Stimulated activated CD4-positive, alpha-beta T cell treated with anti-CD3 and anti-CD28 coated beads, Interleukin-4, amount 100 ng/mL, for 1 hour (primary cell): ENCODE measurements at regions not wholly inside any gene's neighbourhood (a gene's known extent, or its start where the extent isn't known, plus 50 kb on each side); places are given as distances from the start of the nearest gene placed in this dataset.
A peak's percentile ranks its signal among the peaks of the same experiment; 100 is the strongest.
"Not testable (repeated sequence)": the region's sequence is repeated elsewhere in the genome, so short reads cannot be mapped to it uniquely, and the experiment has no call there.

ENCODE experiments used
- DNase-seq: peaks from one replicate; pipeline ENCODE4 v3.0.0-alpha.2; 2020

- no peak for DNase-seq
These were observed 134.8 kb upstream of the EGLN3 start for GRCh38 chr14:34085695-34086094.

GRCh38 chr14:34081576-34082136 is 130.8 kb upstream of the EGLN3 start:
- no peak for DNase-seq

- DNase-seq: no peak
These were observed 130.3 kb upstream of the EGLN3 start for GRCh38 chr14:34081101-34081575.

GRCh38 chr14:34079643-34080042 is 128.8 kb upstream of the EGLN3 start:
- not testable (repeated sequence) for DNase-seq

- DNase-seq: no peak
These were observed 127.4 kb upstream of the EGLN3 start for GRCh38 chr14:34078117-34078743.

- DNase-seq: no peak
These were observed 125.0 kb upstream of the EGLN3 start for GRCh38 chr14:34075826-34076225.

- DNase-seq: no peak
These were observed 124.3 kb upstream of the EGLN3 start for GRCh38 chr14:34075042-34075744.

- DNase-seq: no peak
These were observed 122.0 kb upstream of the EGLN3 start for GRCh38 chr14:34072921-34073320.

GRCh38 chr14:34072401-34072800 is 121.5 kb upstream of the EGLN3 start:
- no peak for DNase-seq

- no peak for DNase-seq
These were observed 120.1 kb upstream of the EGLN3 start for GRCh38 chr14:34070917-34071407.

GRCh38 chr14:34069854-34070582 is 119.1 kb upstream of the EGLN3 start:
- DNase-seq: no peak

- no peak for DNase-seq
These were observed 116.7 kb upstream of the EGLN3 start for GRCh38 chr14:34067587-34067986.

GRCh38 chr14:34065690-34066391 is 115.0 kb upstream of the EGLN3 start:
- no peak for DNase-seq

- DNase-seq: no peak
These were observed 114.4 kb upstream of the EGLN3 start for GRCh38 chr14:34065236-34065635.

- no peak for DNase-seq
These were observed 113.5 kb upstream of the EGLN3 start for GRCh38 chr14:34064349-34064748.

GRCh38 chr14:34063470-34064164 is 112.7 kb upstream of the EGLN3 start:
- no peak for DNase-seq

- DNase-seq: no peak
These were observed 112.2 kb upstream of the EGLN3 start for GRCh38 chr14:34063042-34063441.

GRCh38 chr14:34062353-34062973 is 111.6 kb upstream of the EGLN3 start:
- DNase-seq: no peak

- DNase-seq: no peak
These were observed 109.8 kb upstream of the EGLN3 start for GRCh38 chr14:34060651-34060999.

GRCh38 chr14:34059925-34060650 is 109.2 kb upstream of the EGLN3 start:
- DNase-seq: peak; percentile 60
